A549 (cell line): ENCODE measurements at regions not wholly inside any gene's neighbourhood (a gene's known extent, or its start where the extent isn't known, plus 50 kb on each side); places are given as distances from the start of the nearest gene placed in this dataset.

Experiments
- ATAC-seq, 2 experiments: fragments of 200-7000 bp in 1 of 2; fragments of >200 bp in 1 of 2; cut with Nextera tagmentation in 1 of 2; cut with Tn5 transposase in 1 of 2; 3 replicates each; pipeline versions ENCODE4 v1.8.0 to v1.9.1; 2018 to 2020; ENCODE audit warnings: mild to moderate bottlenecking in 1 of 2, moderate library complexity in 1 of 2
- CTCF ChIA-PET: fragments of 300-600 bp; sonication (Branson Sonifier 250); formaldehyde crosslinking; extraction: SDS; loops from one replicate; lab custom pipeline; 2021; ENCODE audit warnings: antibody characterized with exemption, inconsistent platforms; lab: Yijun Ruan, JAX
- POLR2A ChIA-PET: fragments of 350-600 bp; formaldehyde crosslinking; extraction: SDS; loops from one replicate; lab custom pipeline; 2021; ENCODE audit warnings: antibody characterized with exemption, inconsistent platforms; lab: Yijun Ruan, JAX
- DNase-seq, 2 experiments: peaks; one replicate each; pipeline versions ENCODE4 v3.0.0 to v3.0.0-alpha.2; 2011 to 2016; ENCODE audit warnings: low read depth in 1 of 2, low spot score in 1 of 2
- FAIRE-seq: peaks from 2 replicates; lab custom pipeline; 2011; peaks lifted over from hg19 to GRCh38; lab: Jason Lieb, UNC
- H3K27ac ChIP-seq, 2 experiments: fragments of >200 bp; sonication (Bioruptor Twin); formaldehyde crosslinking; 3 replicates each; pipeline ENCODE4 v1.5.1; 2016 to 2017
- H3K4me1 ChIP-seq: fragments of >200 bp; sonication (Bioruptor Twin); formaldehyde crosslinking; 3 replicates; pipeline ENCODE4 v1.6.1; 2016
- H3K4me2 ChIP-seq: fragments of >200 bp; sonication (Bioruptor Twin); formaldehyde crosslinking; 3 replicates; pipeline ENCODE4 v1.6.1; 2016
- H3K4me3 ChIP-seq: fragments of >200 bp; sonication (Bioruptor Twin); formaldehyde crosslinking; 3 replicates; pipeline ENCODE4 v1.5.1; 2016
- H3K9me3 ChIP-seq: fragments of >200 bp; sonication (Bioruptor Twin); formaldehyde crosslinking; 3 replicates; pipeline ENCODE4 v1.6.1; 2016
- BHLHE40 ChIP-seq: IDR thresholded peaks from 2 replicates; pipeline ENCODE4 v1.6.1; 2012; ENCODE audit warnings: low read depth, low read length, inconsistent platforms
- CBX2 ChIP-seq: fragments of 200-600 bp; sonication (generic); IDR thresholded peaks from 2 replicates; pipeline ENCODE4 v1.6.1; 2016; ENCODE audit warnings: low read depth, mild to moderate bottlenecking, borderline replicate concordance
- CHD2 ChIP-seq: fragments of 150-350 bp; IDR thresholded peaks from 2 replicates; pipeline ENCODE4 v1.6.1; 2014; ENCODE audit warnings: low read length; ENCODE audit not compliant: partially characterized antibody
- E2F6 ChIP-seq: IDR thresholded peaks from 2 replicates; pipeline ENCODE4 v1.6.1; 2012; ENCODE audit warnings: low read depth, borderline replicate concordance
- ELK1 ChIP-seq: fragments of 150-350 bp; IDR thresholded peaks from 2 replicates; pipeline ENCODE4 v1.6.1; 2014; ENCODE audit warnings: low read depth, mild to moderate bottlenecking, low read length
- FOSB ChIP-seq: fragments of 250-450 bp; sonication (Bioruptor Pico); IDR thresholded peaks from 2 replicates; pipeline ENCODE4 v1.5.0; 2020; ENCODE audit warnings: mild to moderate bottlenecking, moderate library complexity
- HEYL ChIP-seq: fragments of 250-450 bp; sonication (Bioruptor Pico); IDR thresholded peaks from 2 replicates; pipeline ENCODE4 v1.8.0; 2021; ENCODE audit warnings: mild to moderate bottlenecking, moderate library complexity
- HOXB5 ChIP-seq: fragments of 250-450 bp; sonication (Bioruptor Pico); IDR thresholded peaks from 2 replicates; pipeline ENCODE4 v1.5.0; 2020; ENCODE audit warnings: mild to moderate bottlenecking, moderate library complexity
- JUN ChIP-seq, 2 experiments: fragments of >200 bp; sonication (Bioruptor Twin); formaldehyde crosslinking; IDR thresholded peaks; 2 replicates in 1 of 2; 3 replicates in 1 of 2; pipeline ENCODE4 v1.6.1; 2016 to 2017
- KDM1A ChIP-seq: fragments of 200-600 bp; sonication (generic); IDR thresholded peaks from 2 replicates; pipeline ENCODE4 v1.6.1; 2016; ENCODE audit warnings: low read depth, mild to moderate bottlenecking
- NFE2L2 ChIP-seq: fragments of 150-350 bp; conservative IDR thresholded peaks from 2 replicates; pipeline ENCODE4 v1.6.1; 2014; ENCODE audit warnings: low read length
- NPAS2 ChIP-seq: fragments of 250-450 bp; sonication (Bioruptor Pico); IDR thresholded peaks from 2 replicates; pipeline ENCODE4 v1.8.0; 2022; ENCODE audit warnings: mild to moderate bottlenecking, moderate library complexity, borderline replicate concordance
- NR3C1 ChIP-seq: fragments of >200 bp; sonication (Bioruptor Twin); formaldehyde crosslinking; IDR thresholded peaks from 3 replicates; pipeline ENCODE4 v1.6.1; 2017
- PHF8 ChIP-seq: fragments of 200-600 bp; sonication (generic); IDR thresholded peaks from 2 replicates; pipeline ENCODE4 v1.6.1; 2016; ENCODE audit warnings: low read depth, mild to moderate bottlenecking, antibody characterized with exemption, moderate library complexity, borderline replicate concordance
- POLR2AphosphoS2 ChIP-seq: conservative IDR thresholded peaks from 2 replicates; pipeline ENCODE4 v1.6.1; 2012; ENCODE audit warnings: low read length, improper control_type of control experiment, inconsistent platforms
- REST ChIP-seq: fragments of 200-600 bp; sonication (generic); IDR thresholded peaks from 2 replicates; pipeline ENCODE4 v1.6.1; 2016; ENCODE audit warnings: antibody characterized with exemption, mild to moderate bottlenecking, moderate library complexity
- RNF2 ChIP-seq: fragments of 200-600 bp; sonication (generic); IDR thresholded peaks from 2 replicates; pipeline ENCODE4 v1.6.1; 2016; ENCODE audit warnings: low read depth, mild to moderate bottlenecking, antibody characterized with exemption, moderate library complexity, borderline replicate concordance
- SMC3 ChIP-seq: fragments of >200 bp; sonication (Bioruptor Twin); formaldehyde crosslinking; IDR thresholded peaks from 3 replicates; pipeline ENCODE4 v1.6.1; 2018; ENCODE audit warnings: inconsistent platforms
- TP53 ChIP-seq: fragments of 250-450 bp; sonication (Bioruptor Pico); IDR thresholded peaks from 2 replicates; pipeline ENCODE4 v1.5.0; 2021; ENCODE audit warnings: mild to moderate bottlenecking, moderate library complexity
- ZC3H11A ChIP-seq: fragments of 450-650 bp; IDR thresholded peaks from 2 replicates; pipeline ENCODE4 v1.6.1; 2014; ENCODE audit warnings: antibody characterized with exemption, mild to moderate bottlenecking
- ZSCAN20 ChIP-seq: fragments of 250-450 bp; sonication (Bioruptor Pico); IDR thresholded peaks from 2 replicates; pipeline ENCODE4 v1.8.0; 2022; ENCODE audit warnings: mild to moderate bottlenecking, moderate library complexity
- WGBS: methylation state at CpG from one replicate; pipeline ENCODE4 v1.1.6; 2017; ENCODE audit errors: missing lambda C conversion rate; 5-methylcytosine and 5-hydroxymethylcytosine counted together

- peaks cover 7% of the 10 kb centered on the region; the same call in 2 of the 3 replicates for H3K9me3 ChIP-seq
- POLR2A ChIA-PET: no interaction called here
- H3K4me1 ChIP-seq: no peaks in the 10 kb centered on the region
- H3K4me3 ChIP-seq: no peak overlapping the region
- TF ChIP-seq ELK1 (no peak), ZSCAN20 (CRISPR knock-in tag) (no peak), POLR2AphosphoS2 (no peak), PHF8 (no peak), E2F6 (no peak), RNF2 (no peak), KDM1A (no peak), CBX2 (no peak), JUN (IDR thresholded peaks at IDR 0.05) (no peak), NFE2L2 (no peak), FOSB (CRISPR knock-in tag) (no peak), BHLHE40 (no peak)
- ATAC-seq (no peak), FAIRE-seq (no peak), DNase-seq (no peak)
- H3K4me2 ChIP-seq: no peak overlapping the region
- no peak overlapping the region for H3K27ac ChIP-seq
- CTCF ChIA-PET: no interaction called here
Measured at GRCh38 chr14:89521988-89522387, 105.0 kb upstream of the FOXN3 start.

- Histone ChIP-seq H3K9me3 (peaks cover 7% of the 10 kb centered on the region; the same call in 2 of the 3 replicates), H3K4me2 (no peak overlapping the region), H3K4me3 (no peak overlapping the region), H3K4me1 (no peaks in the 10 kb centered on the region), H3K27ac (no peak overlapping the region)
- 44% methylated on average over 10 of the region's 10 CpGs for WGBS
- FAIRE-seq: no peak
- no peak for TF ChIP-seq HEYL (CRISPR knock-in tag)
- TF ChIP-seq ZC3H11A: no peak
- no peak for TF ChIP-seq NPAS2
- no peak for TF ChIP-seq CHD2
- DNase-seq: no peak
- ATAC-seq: no peak
- CTCF ChIA-PET: no interaction called here
- POLR2A ChIA-PET: no interaction called here
Measured at GRCh38 chr14:89519040-89519439, 102.0 kb upstream of the FOXN3 start.

- Histone ChIP-seq H3K27ac (no peak overlapping the region), H3K9me3 (no peaks in the 10 kb centered on the region; the same call in 2 of the 3 replicates)
- CTCF ChIA-PET: no interaction called here
- no peak for TF ChIP-seq ELK1
- no peak for TF ChIP-seq TP53
- no peak for TF ChIP-seq SMC3
- TF ChIP-seq RNF2: no peak
- no peak for TF ChIP-seq NR3C1
- TF ChIP-seq CHD2: no peak
- no peak for TF ChIP-seq NFE2L2
- TF ChIP-seq HOXB5 (CRISPR knock-in tag): no peak
- no peak for TF ChIP-seq REST
- TF ChIP-seq, all 56 proteins: peak for 0
- DNase-seq (no peak), FAIRE-seq (no peak), ATAC-seq (no peak)
- 45% methylated on average over 5 of the region's 5 CpGs for WGBS
- Histone ChIP-seq H3K4me3 (no peak overlapping the region), H3K4me1 (no peaks in the 10 kb centered on the region), H3K4me2 (no peak overlapping the region)
- POLR2A ChIA-PET: no interaction called here
Measured at GRCh38 chr14:89516173-89516572, 99.1 kb upstream of the FOXN3 start.
